RWPE2 (cell line): ENCODE measurements at regions not wholly inside any gene's neighbourhood (a gene's known extent, or its start where the extent isn't known, plus 50 kb on each side); places are given as distances from the start of the nearest gene placed in this dataset.

Source experiments
- ATAC-seq: fragments of 200-7000 bp; cut with Tn5 transposase; 3 replicates; pipeline ENCODE4 v1.9.1; 2021; ENCODE audit warnings: low read depth
- DNase-seq: peaks from one replicate; pipeline ENCODE4 v3.0.0-alpha.2; 2020; ENCODE audit warnings: low spot score
- H3K27ac ChIP-seq: fragments of 450-650 bp; 2 replicates; pipeline ENCODE4 v1.5.1; 2017; ENCODE audit warnings: mild to moderate bottlenecking; ENCODE audit not compliant: poor library complexity, severe bottlenecking
- H3K27me3 ChIP-seq: fragments of 250-450 bp; sonication (Bioruptor Pico); 2 replicates; pipeline ENCODE4 v1.5.1; 2021; ENCODE audit warnings: mild to moderate bottlenecking, moderate library complexity; ENCODE audit not compliant: insufficient read depth, poor library complexity, severe bottlenecking
- H3K36me3 ChIP-seq: fragments of 250-450 bp; sonication (Bioruptor Pico); 2 replicates; pipeline ENCODE4 v1.5.1; 2020; ENCODE audit warnings: low read depth, mild to moderate bottlenecking, moderate library complexity
- H3K4me1 ChIP-seq: fragments of 250-450 bp; sonication (Bioruptor Pico); 2 replicates; pipeline ENCODE4 v1.5.1; 2021; ENCODE audit warnings: mild to moderate bottlenecking, moderate library complexity; ENCODE audit not compliant: insufficient read depth, poor library complexity, severe bottlenecking
- H3K4me3 ChIP-seq: fragments of 250-450 bp; sonication (Bioruptor Pico); 2 replicates; pipeline ENCODE4 v1.5.1; 2021; ENCODE audit warnings: mild to moderate bottlenecking, moderate library complexity; ENCODE audit not compliant: severe bottlenecking
- H3K9me3 ChIP-seq: fragments of 250-450 bp; sonication (Bioruptor Pico); 2 replicates; pipeline ENCODE4 v1.5.1; 2021; ENCODE audit warnings: mild to moderate bottlenecking, moderate library complexity; ENCODE audit not compliant: severe bottlenecking
- CTCF ChIP-seq: fragments of 450-650 bp; IDR thresholded peaks from one replicate; pipeline ENCODE4 v1.5.1; 2017; ENCODE audit warnings: mild to moderate bottlenecking, moderate library complexity; ENCODE audit not compliant: poor library complexity, severe bottlenecking

DNA sequence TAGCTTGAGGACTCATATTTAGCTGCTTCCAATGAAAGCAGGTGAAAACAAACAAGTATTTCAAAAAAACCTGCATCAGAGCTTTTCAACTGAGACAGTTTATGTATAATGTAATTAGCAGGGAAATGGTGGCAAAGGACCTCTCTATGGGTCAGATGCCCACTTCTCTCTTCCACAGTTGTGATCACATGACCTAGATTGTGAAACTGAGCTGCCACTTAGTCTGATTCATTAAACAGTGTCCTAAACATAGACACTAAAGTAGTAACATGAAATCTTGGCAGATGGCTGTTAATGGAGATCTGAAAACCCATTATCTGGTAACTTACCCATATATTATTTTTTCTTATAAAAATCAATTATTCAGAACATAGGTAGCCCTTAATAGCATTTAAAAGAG is 663.6 kb upstream of the RIOK2 start:
- H3K4me3 ChIP-seq: no peak overlapping the region
- no peaks in the 10 kb centered on the region for H3K4me1 ChIP-seq
- no peaks in the 10 kb centered on the region for H3K36me3 ChIP-seq
- H3K27me3 ChIP-seq: no peaks in the 10 kb centered on the region
- no peak for DNase-seq
- H3K9me3 ChIP-seq: no peaks in the 10 kb centered on the region
- TF ChIP-seq CTCF: no peak
- ATAC-seq: no peak
- H3K27ac ChIP-seq: no peak overlapping the region

DNA sequence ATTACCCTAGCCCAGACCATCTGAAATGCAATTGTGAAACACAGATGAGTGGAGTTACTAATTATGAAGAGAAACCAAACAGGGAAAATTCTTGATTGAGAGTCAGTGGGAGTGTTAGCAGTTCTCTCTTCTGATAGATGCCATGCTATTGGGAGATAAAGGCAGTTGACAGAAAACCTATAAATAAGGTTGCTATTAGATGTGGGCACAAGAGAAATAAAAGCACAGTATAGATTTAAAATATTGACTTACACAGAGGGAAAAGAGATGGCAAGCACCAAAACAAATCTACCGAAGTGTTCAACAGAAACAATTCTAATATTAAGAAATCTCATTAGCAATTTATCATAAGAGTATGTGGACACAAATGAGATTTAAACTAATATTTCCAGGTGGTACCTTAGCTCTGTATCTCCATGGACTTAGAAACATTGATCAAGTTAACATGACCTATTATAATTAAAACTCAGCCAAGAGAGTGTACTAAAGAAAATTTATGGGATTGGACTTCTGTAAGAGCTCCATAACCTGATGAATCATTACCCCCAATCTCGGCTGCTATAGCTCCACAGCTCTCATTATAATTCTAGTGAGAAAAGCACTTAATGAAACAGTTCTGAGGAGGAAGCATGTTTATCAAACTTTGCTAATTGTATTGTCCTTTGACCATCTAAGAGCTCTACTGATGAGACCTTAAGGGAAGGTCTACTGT is 665.0 kb upstream of the RIOK2 start:
- no peak overlapping the region for H3K27ac ChIP-seq
- H3K4me3 ChIP-seq: no peak overlapping the region
- H3K36me3 ChIP-seq: no peaks in the 10 kb centered on the region
- TF ChIP-seq CTCF: no peak
- H3K4me1 ChIP-seq: no peaks in the 10 kb centered on the region
- ATAC-seq (no peak), DNase-seq (no peak)
- no peaks in the 10 kb centered on the region for H3K27me3 ChIP-seq
- no peaks in the 10 kb centered on the region for H3K9me3 ChIP-seq

- ATAC-seq (no peak), DNase-seq (no peak)
- Histone ChIP-seq H3K36me3 (no peaks in the 10 kb centered on the region), H3K27me3 (no peaks in the 10 kb centered on the region), H3K9me3 (no peaks in the 10 kb centered on the region), H3K27ac (no peak overlapping the region), H3K4me3 (no peak overlapping the region), H3K4me1 (no peaks in the 10 kb centered on the region)
- no peak for TF ChIP-seq CTCF
These were observed 668.0 kb upstream of the RIOK2 start for GRCh38 chr5:97851036-97851435.

DNA sequence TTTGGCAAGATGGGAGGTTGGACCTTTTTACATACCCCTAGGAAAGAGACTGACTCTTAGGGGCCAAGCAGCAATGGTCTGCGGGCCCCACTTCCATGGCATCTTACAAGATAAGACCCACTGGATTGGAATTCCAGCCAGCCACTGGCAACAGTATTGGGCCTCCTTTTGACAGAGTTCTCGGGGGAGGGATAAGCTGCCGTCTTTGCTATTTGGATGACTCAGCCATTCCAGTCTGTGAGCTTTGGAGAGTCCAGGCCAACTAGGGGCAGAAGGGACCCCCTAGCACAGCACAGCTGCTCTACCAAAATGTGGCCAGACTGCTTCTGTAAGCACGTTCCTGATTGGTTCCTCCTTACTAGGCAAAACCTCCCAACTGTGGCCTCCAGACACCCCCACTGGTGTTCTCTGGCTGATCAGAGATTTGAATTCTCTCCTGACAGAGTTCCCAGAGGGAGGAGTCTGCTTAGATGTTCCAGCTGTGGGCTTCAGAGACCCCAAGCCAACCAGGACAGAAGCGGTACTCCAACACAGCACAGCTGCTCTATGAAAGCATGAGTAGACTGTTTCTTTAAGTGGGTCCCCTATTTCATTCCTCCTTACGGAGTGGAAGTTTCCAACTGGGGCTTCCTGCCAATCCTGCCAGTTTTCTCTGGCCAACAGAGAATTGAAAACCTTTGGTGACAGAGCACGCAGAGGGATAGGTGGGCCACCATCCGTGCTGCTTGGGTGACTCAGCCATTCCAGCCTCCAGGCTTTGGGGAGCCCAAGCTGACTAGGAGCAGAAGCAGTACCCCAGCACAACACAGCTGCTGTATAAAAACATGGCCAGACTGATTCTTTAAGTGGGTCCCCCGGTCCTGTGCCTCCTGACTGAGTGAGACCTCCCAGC is 672.1 kb upstream of the RIOK2 start:
- H3K4me1 ChIP-seq: no peaks in the 10 kb centered on the region
- peaks cover 3% of the 10 kb centered on the region for H3K9me3 ChIP-seq
- H3K36me3 ChIP-seq: no peaks in the 10 kb centered on the region
- no peak for ATAC-seq
- no peak overlapping the region for H3K4me3 ChIP-seq
- no peak for DNase-seq
- TF ChIP-seq CTCF: no peak
- no peak overlapping the region for H3K27ac ChIP-seq
- no peaks in the 10 kb centered on the region for H3K27me3 ChIP-seq
